ENCODE measurements at regions not wholly inside any gene's neighbourhood (a gene's known extent, or its start where the extent isn't known, plus 50 kb on each side); places are given as distances from the start of the nearest gene placed in this dataset.

GRCh38 chr9:101977614-101978210 is 239.3 kb upstream of the GRIN3A start:
- 2 to 5% methylated on average over 2 of the region's 2 CpGs for WGBS, 2 donors
- peak in 1 of 8 donors; percentile 28 for ATAC-seq
- no peak overlapping the region for H3K4me3 ChIP-seq
- DNase-seq = no peak
- H3K27ac ChIP-seq = no peak overlapping the region
- no peaks in the 10 kb centered on the region for H3K4me1 ChIP-seq
- TF ChIP-seq CTCF (IDR thresholded peaks at IDR 0.05) = peak; percentile 33 to 68 (median 61)
- intact Hi-C loops (cut with DNase I) = no loop called here
- H3K9me3 ChIP-seq = no peaks in the 10 kb centered on the region
- H3K27me3 ChIP-seq = no peaks in the 10 kb centered on the region
- no peaks in the 10 kb centered on the region for H3K36me3 ChIP-seq

GRCh38 chr9:101970609-101971008 is 232.2 kb upstream of the GRIN3A start:
- intact Hi-C loops (cut with DNase I) = no loop called here
- H3K27me3 ChIP-seq = no peaks in the 10 kb centered on the region
- no peak for ATAC-seq

GRCh38 chr9:101968392-101968791 is 229.9 kb upstream of the GRIN3A start:
- Histone ChIP-seq H3K27ac (no peak overlapping the region), H3K4me1 (no peaks in the 10 kb centered on the region), H3K9me3 (no peaks in the 10 kb centered on the region), H3K36me3 (no peaks in the 10 kb centered on the region), H3K4me3 (no peak overlapping the region), H3K27me3 (no peaks in the 10 kb centered on the region)
- intact Hi-C loops (cut with DNase I) = loop anchor here in 1 of 10 donors (10.0 kb wide), 1 partner anchor 64 kb away; no protein-coding TSS in a partner anchor
- DNase-seq (no peak), ATAC-seq (no peak)
- 92 to 98% methylated on average over 1 of the region's 1 CpG for WGBS, 2 donors
- no peak for TF ChIP-seq CTCF (IDR thresholded peaks at IDR 0.05)

More at GRCh38 chr9:101970609-101971008, 232.2 kb upstream of the GRIN3A start:
- Histone ChIP-seq H3K36me3 (no peaks in the 10 kb centered on the region), H3K27ac (no peak overlapping the region), H3K4me3 (no peak overlapping the region), H3K9me3 (no peaks in the 10 kb centered on the region), H3K4me1 (no peaks in the 10 kb centered on the region)
- no peak for TF ChIP-seq CTCF (IDR thresholded peaks at IDR 0.05)
- DNase-seq = no peak

GRCh38 chr9:101966691-101967090 is 228.2 kb upstream of the GRIN3A start:
- H3K36me3 ChIP-seq = no peaks in the 10 kb centered on the region
- ATAC-seq (no peak), DNase-seq (no peak)
- no peak overlapping the region for H3K27ac ChIP-seq
- TF ChIP-seq CTCF (IDR thresholded peaks at IDR 0.05) = no peak
- no peaks in the 10 kb centered on the region for H3K4me1 ChIP-seq
- no peaks in the 10 kb centered on the region for H3K27me3 ChIP-seq
- intact Hi-C loops (cut with DNase I) = loop anchor here in 1 of 10 donors (10.0 kb wide), 1 partner anchor 62 kb away; no protein-coding TSS in a partner anchor
- no peak overlapping the region for H3K4me3 ChIP-seq
- H3K9me3 ChIP-seq = no peaks in the 10 kb centered on the region
- 32 to 45% methylated on average over 1 of the region's 1 CpG for WGBS, 2 donors
